ENCODE measurements at regions not wholly inside any gene's neighbourhood (a gene's known extent, or its start where the extent isn't known, plus 50 kb on each side); places are given as distances from the start of the nearest gene placed in this dataset.

GRCh38 chr16:65283181-65283651 is 161.4 kb upstream of the CDH11 start:
- no peak for DNase-seq (ENCODE audit: low read depth in 1 of 2, low spot score in 1 of 2)
- H3K27me3 ChIP-seq (ENCODE audit: insufficient read depth, poor library complexity, severe bottlenecking), result no peaks in the 10 kb centered on the region
- H3K4me3 ChIP-seq (replicated peaks; ENCODE audit: insufficient read depth, low read length), result no peak overlapping the region
- TF ChIP-seq SPI1 (IDR thresholded peaks at IDR 0.05; ENCODE audit: borderline replicate concordance, low read depth) (no peak), GABPA (IDR thresholded peaks at IDR 0.05; ENCODE audit: low read depth) (no peak), REST (IDR thresholded peaks at IDR 0.05; ENCODE audit: insufficient replicate concordance, low read depth) (no peak), POLR2AphosphoS5 (IDR thresholded peaks at IDR 0.05; ENCODE audit: low read depth) (no peak)
- TF ChIP-seq, protein P1, sequence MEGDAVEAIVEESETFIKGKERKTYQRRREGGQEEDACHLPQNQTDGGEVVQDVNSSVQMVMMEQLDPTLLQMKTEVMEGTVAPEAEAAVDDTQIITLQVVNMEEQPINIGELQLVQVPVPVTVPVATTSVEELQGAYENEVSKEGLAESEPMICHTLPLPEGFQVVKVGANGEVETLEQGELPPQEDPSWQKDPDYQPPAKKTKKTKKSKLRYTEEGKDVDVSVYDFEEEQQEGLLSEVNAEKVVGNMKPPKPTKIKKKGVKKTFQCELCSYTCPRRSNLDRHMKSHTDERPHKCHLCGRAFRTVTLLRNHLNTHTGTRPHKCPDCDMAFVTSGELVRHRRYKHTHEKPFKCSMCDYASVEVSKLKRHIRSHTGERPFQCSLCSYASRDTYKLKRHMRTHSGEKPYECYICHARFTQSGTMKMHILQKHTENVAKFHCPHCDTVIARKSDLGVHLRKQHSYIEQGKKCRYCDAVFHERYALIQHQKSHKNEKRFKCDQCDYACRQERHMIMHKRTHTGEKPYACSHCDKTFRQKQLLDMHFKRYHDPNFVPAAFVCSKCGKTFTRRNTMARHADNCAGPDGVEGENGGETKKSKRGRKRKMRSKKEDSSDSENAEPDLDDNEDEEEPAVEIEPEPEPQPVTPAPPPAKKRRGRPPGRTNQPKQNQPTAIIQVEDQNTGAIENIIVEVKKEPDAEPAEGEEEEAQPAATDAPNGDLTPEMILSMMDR (IDR thresholded peaks at IDR 0.05; ENCODE audit: insufficient read depth, low read length), result no peak
- H3K27ac ChIP-seq (replicated peaks), result no peak overlapping the region

DNA sequence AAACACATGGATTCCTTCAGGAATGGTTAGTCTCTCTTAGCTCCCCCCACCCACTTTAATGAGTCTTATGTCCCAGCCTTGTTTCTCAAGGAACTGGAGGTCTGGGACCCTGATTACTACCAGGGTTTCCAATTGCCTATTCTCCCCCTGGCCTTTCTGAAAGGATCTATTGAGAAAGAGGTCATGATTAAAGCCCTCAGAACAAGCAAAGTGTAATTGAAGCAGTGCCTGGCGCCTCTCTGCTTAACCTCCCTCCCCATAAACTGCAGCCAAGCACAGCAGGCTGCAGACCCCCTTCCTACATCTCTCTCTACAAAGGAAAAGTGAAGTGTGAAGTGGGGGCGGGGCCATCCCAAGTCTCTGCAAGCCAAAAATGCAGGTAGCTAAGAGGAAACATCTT is 159.7 kb upstream of the CDH11 start:
- no peak for TF ChIP-seq POLR2AphosphoS5 (IDR thresholded peaks at IDR 0.05; ENCODE audit: low read depth)
- no peak for TF ChIP-seq GABPA (IDR thresholded peaks at IDR 0.05; ENCODE audit: low read depth)
- TF ChIP-seq, protein P1 (IDR thresholded peaks at IDR 0.05; ENCODE audit: insufficient read depth, low read length), result no peak
- TF ChIP-seq SPI1 (IDR thresholded peaks at IDR 0.05; ENCODE audit: borderline replicate concordance, low read depth), result no peak
- H3K4me3 ChIP-seq (replicated peaks; ENCODE audit: insufficient read depth, low read length), result no peak overlapping the region

DNA sequence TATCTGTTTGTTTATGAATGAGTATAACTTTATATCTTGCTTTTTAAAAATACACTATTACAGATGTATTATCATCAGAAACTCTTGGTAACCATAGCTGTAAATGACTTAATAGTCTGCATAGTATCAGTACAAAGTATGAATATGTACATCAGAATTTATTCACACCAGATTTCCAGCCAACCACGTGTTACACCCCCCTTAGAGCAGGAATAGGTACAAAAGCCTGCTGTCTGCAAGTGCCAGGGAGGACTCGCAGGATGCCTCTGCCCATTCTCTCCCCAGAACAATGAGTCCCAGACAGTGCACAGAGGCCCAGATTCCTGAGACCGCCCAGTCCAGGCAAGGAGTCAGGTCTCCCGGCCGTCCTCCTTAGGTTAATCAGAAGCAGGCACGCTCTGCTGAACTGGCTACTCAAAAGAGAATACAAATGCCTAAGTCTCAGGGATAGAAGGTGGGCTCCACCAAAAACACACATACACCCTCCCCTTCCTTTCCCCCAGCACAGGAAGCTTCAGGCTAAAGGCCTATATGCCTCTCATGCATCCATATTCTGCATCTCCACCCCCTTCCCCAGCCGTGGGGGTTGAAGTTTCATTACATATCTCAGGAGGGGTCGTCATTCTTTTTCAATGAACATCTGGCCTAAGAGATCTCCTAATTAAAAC is 159.1 kb upstream of the CDH11 start:
- Histone ChIP-seq H3K4me3 (replicated peaks; ENCODE audit: insufficient read depth, low read length) (no peak overlapping the region), H3K27me3 (ENCODE audit: insufficient read depth, poor library complexity, severe bottlenecking) (no peaks in the 10 kb centered on the region)
- no peak for DNase-seq (ENCODE audit: low read depth in 1 of 2, low spot score in 1 of 2)

More for the DNA sequence above, 159.7 kb upstream of the CDH11 start:
- no peaks in the 10 kb centered on the region for H3K27me3 ChIP-seq (ENCODE audit: insufficient read depth, poor library complexity, severe bottlenecking)
- H3K27ac ChIP-seq (replicated peaks), result no peak overlapping the region
- no peak for DNase-seq (ENCODE audit: low read depth in 1 of 2, low spot score in 1 of 2)

More for the DNA sequence above, 159.1 kb upstream of the CDH11 start:
- H3K27ac ChIP-seq (replicated peaks), result no peak overlapping the region
- TF ChIP-seq REST (IDR thresholded peaks at IDR 0.05; ENCODE audit: insufficient replicate concordance, low read depth) (no peak), POLR2AphosphoS5 (IDR thresholded peaks at IDR 0.05; ENCODE audit: low read depth) (no peak), GABPA (IDR thresholded peaks at IDR 0.05; ENCODE audit: low read depth) (no peak), SPI1 (IDR thresholded peaks at IDR 0.05; ENCODE audit: borderline replicate concordance, low read depth) (no peak)
- TF ChIP-seq, protein P1 (IDR thresholded peaks at IDR 0.05; ENCODE audit: insufficient read depth, low read length), result no peak
